Trophoblast cell (in vitro differentiated cells and primary cell): ENCODE measurements at regions not wholly inside any gene's neighbourhood (a gene's known extent, or its start where the extent isn't known, plus 50 kb on each side); places are given as distances from the start of the nearest gene placed in this dataset.

Source experiments
- DNase-seq, 2 donors: peaks; one replicate each; pipeline ENCODE4 v3.0.0-alpha.2; 2016
- H2AFZ ChIP-seq: 2 replicates; pipeline ENCODE4 v1.6.1; 2013; ENCODE audit warnings: low read length, moderate library complexity, mild to moderate bottlenecking; ENCODE audit not compliant: insufficient read depth, poor library complexity
- H2AK5ac ChIP-seq: 2 replicates; pipeline ENCODE4 v1.6.1; 2013; ENCODE audit warnings: mild to moderate bottlenecking, low read length
- H2BK120ac ChIP-seq: 2 replicates; pipeline ENCODE4 v1.6.1; 2013; ENCODE audit warnings: low read length, mild to moderate bottlenecking, moderate library complexity; ENCODE audit not compliant: insufficient read depth, poor library complexity
- H2BK12ac ChIP-seq: 2 replicates; pipeline ENCODE4 v1.6.1; 2013; ENCODE audit warnings: mild to moderate bottlenecking, low read length, moderate library complexity
- H2BK5ac ChIP-seq: 2 replicates; pipeline ENCODE4 v1.6.1; 2013; ENCODE audit warnings: low read length, low read depth, moderate library complexity, mild to moderate bottlenecking; ENCODE audit not compliant: poor library complexity
- H3K14ac ChIP-seq: 2 replicates; pipeline ENCODE4 v1.6.1; 2013; ENCODE audit warnings: mild to moderate bottlenecking, low read length
- H3K18ac ChIP-seq: 2 replicates; pipeline ENCODE4 v1.6.1; 2013; ENCODE audit warnings: mild to moderate bottlenecking, low read length
- H3K23ac ChIP-seq: 2 replicates; pipeline ENCODE4 v1.6.1; 2013; ENCODE audit warnings: low read length
- H3K27ac ChIP-seq: 2 replicates; pipeline ENCODE4 v1.5.1; 2013; ENCODE audit warnings: low read depth, mild to moderate bottlenecking, inconsistent platforms, low read length, moderate library complexity
- H3K27me3 ChIP-seq: 2 replicates; pipeline ENCODE4 v1.6.1; 2013; ENCODE audit warnings: inconsistent platforms, mild to moderate bottlenecking, low read length, moderate library complexity; ENCODE audit not compliant: insufficient read depth
- H3K36me3 ChIP-seq, 2 experiments: 1 replicate in 1 of 2; 2 replicates in 1 of 2; pipeline ENCODE4 v1.6.1; 2013; ENCODE audit warnings: low read length in 2 of 2, mild to moderate bottlenecking in 2 of 2, moderate library complexity in 1 of 2; ENCODE audit not compliant: insufficient read depth in 2 of 2, control insufficient read depth in 1 of 2
- H3K4ac ChIP-seq: 2 replicates; pipeline ENCODE4 v1.6.1; 2013; ENCODE audit warnings: low read depth, mild to moderate bottlenecking, low read length, moderate library complexity
- H3K4me1 ChIP-seq, 2 experiments: 1 replicate in 1 of 2; 2 replicates in 1 of 2; pipeline ENCODE4 v1.6.1; 2013; ENCODE audit warnings: low read length in 2 of 2, mild to moderate bottlenecking in 2 of 2, moderate library complexity in 1 of 2; ENCODE audit not compliant: insufficient read depth in 2 of 2, control insufficient read depth in 1 of 2
- H3K4me2 ChIP-seq: 2 replicates; pipeline ENCODE4 v1.6.1; 2013; ENCODE audit warnings: inconsistent platforms, mild to moderate bottlenecking, low read length, moderate library complexity
- H3K4me3 ChIP-seq: 2 replicates; pipeline ENCODE4 v1.5.1; 2013; ENCODE audit warnings: mild to moderate bottlenecking, low read depth, low read length, inconsistent platforms
- H3K79me1 ChIP-seq: one replicate; pipeline ENCODE4 v1.6.1; 2013; ENCODE audit warnings: low read length
- H3K79me2 ChIP-seq: 2 replicates; pipeline ENCODE4 v1.6.1; 2013; ENCODE audit warnings: low read length, mild to moderate bottlenecking; ENCODE audit not compliant: control insufficient read depth, insufficient read depth, poor library complexity
- H3K9ac ChIP-seq: 2 replicates; pipeline ENCODE4 v1.6.1; 2013; ENCODE audit warnings: mild to moderate bottlenecking, low read length
- H3K9me3 ChIP-seq: 2 replicates; pipeline ENCODE4 v1.6.1; 2013; ENCODE audit warnings: low read depth, mild to moderate bottlenecking, control low read depth, inconsistent platforms, low read length; ENCODE audit not compliant: insufficient read depth
- H4K12ac ChIP-seq: 2 replicates; pipeline ENCODE4 v1.6.1; 2013; ENCODE audit warnings: low read depth, mild to moderate bottlenecking, low read length, moderate library complexity
- H4K8ac ChIP-seq: 2 replicates; pipeline ENCODE4 v1.6.1; 2013; ENCODE audit warnings: low read depth, mild to moderate bottlenecking, low read length, moderate library complexity
- H4K91ac ChIP-seq: one replicate; pipeline ENCODE4 v1.6.1; 2013; ENCODE audit warnings: low read depth, mild to moderate bottlenecking, low read length, moderate library complexity
- WGBS: extraction: QIAGEN DNeasy Blood & Tissue Kit; methylation state at CpG from one replicate; pipeline ENCODE4 v1.1.7; 2013; ENCODE audit warnings: missing lambda C conversion rate; ENCODE audit not compliant: insufficient read length, insufficient coverage; ENCODE audit errors: extremely low coverage; 5-methylcytosine and 5-hydroxymethylcytosine counted together

DNA sequence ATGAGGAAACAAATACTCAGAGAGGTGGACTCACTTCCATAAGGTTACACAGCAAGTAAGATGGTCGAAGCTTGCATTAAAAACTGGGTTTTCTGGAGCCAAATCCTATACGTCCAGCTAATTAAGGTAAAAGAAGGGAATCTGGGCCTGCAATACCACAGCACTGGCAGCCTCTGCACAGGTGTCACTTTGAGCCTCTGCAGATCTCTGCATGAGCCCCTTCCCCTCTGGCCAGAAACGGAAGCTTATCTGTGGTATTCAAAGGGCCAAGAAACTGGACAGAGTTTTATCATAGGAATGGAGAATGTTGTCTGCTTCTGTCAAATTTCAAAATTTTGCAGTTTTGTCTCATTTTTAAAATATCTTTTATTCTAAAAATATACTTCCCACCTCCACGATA, 76.1 kb downstream of the OSR1 start:
- 100% methylated on average over 1 of the region's 4 CpGs for WGBS
- H3K23ac ChIP-seq = no peak overlapping the region
- H2BK12ac ChIP-seq = no peak overlapping the region
- DNase-seq = no peak
- no peaks in the 10 kb centered on the region for H3K36me3 ChIP-seq
- H3K27me3 ChIP-seq = no peaks in the 10 kb centered on the region
- H2AFZ ChIP-seq = no peak overlapping the region
- no peak overlapping the region for H3K4me3 ChIP-seq
- H3K27ac ChIP-seq = no peak overlapping the region
- H3K4ac ChIP-seq = no peak overlapping the region
- H3K14ac ChIP-seq = no peak overlapping the region
- no peak overlapping the region for H3K9ac ChIP-seq
- no peaks in the 10 kb centered on the region for H3K79me2 ChIP-seq
- no peaks in the 10 kb centered on the region for H3K79me1 ChIP-seq
- no peak overlapping the region for H2BK120ac ChIP-seq
- no peak overlapping the region for H4K8ac ChIP-seq
- peaks cover 5 to 6% of the 10 kb centered on the region in 2 experiments for H3K4me1 ChIP-seq
- no peak overlapping the region for H3K18ac ChIP-seq
- H3K9me3 ChIP-seq = no peaks in the 10 kb centered on the region
- no peak overlapping the region for H4K91ac ChIP-seq
- H2BK5ac ChIP-seq = no peak overlapping the region
- no peak overlapping the region for H4K12ac ChIP-seq
- no peak overlapping the region for H3K4me2 ChIP-seq
- H2AK5ac ChIP-seq = no peak overlapping the region

DNA sequence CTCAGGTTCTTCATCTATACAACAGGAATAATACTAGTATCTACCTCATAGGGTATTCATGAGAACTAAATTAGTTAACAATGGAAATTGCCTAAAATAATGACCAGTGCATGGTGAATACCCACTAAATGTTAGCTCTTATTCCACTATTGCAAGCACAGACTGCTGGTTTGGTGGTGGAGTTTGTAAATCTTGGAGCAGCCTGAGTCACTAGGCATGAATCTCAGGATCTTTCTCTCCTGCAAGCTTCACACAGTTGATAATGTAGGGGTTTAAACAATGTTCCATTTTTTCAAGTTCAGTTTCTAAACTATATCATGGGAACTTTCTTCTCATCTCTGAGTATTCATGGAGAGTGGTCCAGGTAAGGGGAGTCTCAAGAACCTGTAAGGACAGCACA, 84.0 kb downstream of the OSR1 start:
- Histone ChIP-seq H3K4me3 (no peak overlapping the region), H2AFZ (no peak overlapping the region), H3K4me2 (no peak overlapping the region), H3K14ac (no peak overlapping the region), H3K79me1 (no peaks in the 10 kb centered on the region), H3K4me1 (no peaks in the 10 kb centered on the region), H3K79me2 (no peaks in the 10 kb centered on the region), H4K12ac (no peak overlapping the region), H3K9me3 (no peaks in the 10 kb centered on the region), H2AK5ac (no peak overlapping the region), H3K23ac (no peak overlapping the region), H2BK5ac (no peak overlapping the region), H4K8ac (no peak overlapping the region), H3K4ac (no peak overlapping the region), H2BK120ac (no peak overlapping the region), H3K9ac (no peak overlapping the region), H3K27me3 (no peaks in the 10 kb centered on the region), H4K91ac (no peak overlapping the region), H2BK12ac (no peak overlapping the region), H3K36me3 (no peaks in the 10 kb centered on the region), H3K27ac (no peak overlapping the region), H3K18ac (no peak overlapping the region)
- no peak for DNase-seq

DNA sequence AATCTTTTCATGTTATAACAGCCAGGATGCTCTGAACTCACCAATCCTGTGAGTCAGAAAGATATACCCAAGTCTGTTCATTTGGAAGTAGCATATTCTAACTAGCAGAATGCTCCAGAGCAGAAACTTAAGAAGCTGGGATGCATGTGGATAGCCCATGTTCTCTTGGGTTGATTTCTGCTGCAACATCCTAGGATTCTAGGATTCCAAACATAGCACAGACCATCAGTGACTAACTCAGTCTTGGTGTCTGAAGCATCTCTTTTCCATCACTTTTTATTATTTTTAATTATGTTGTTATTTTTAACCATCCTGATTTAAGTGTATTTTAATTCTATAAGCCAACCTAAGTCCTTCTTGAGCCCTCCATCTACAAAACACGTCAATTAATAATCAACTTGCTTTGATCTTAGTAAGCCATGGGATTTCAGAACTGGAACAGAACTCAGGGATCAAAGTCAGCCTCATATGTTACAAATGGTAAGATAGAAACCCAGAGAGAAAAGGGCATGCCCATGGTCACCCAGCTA, 85.4 kb downstream of the OSR1 start:
- H3K9me3 ChIP-seq = no peaks in the 10 kb centered on the region
- no peak overlapping the region for H3K9ac ChIP-seq
- DNase-seq = no peak
- H2BK12ac ChIP-seq = no peak overlapping the region
- no peak overlapping the region for H2BK5ac ChIP-seq
- no peak overlapping the region for H4K12ac ChIP-seq
- no peak overlapping the region for H3K27ac ChIP-seq
- no peaks in the 10 kb centered on the region for H3K4me1 ChIP-seq
- H3K18ac ChIP-seq = no peak overlapping the region
- no peak overlapping the region for H2BK120ac ChIP-seq
- WGBS = no CpG with 5 or more reads among the region's 1 CpG
- no peak overlapping the region for H3K14ac ChIP-seq
- H4K8ac ChIP-seq = no peak overlapping the region
- no peak overlapping the region for H3K4ac ChIP-seq
- no peaks in the 10 kb centered on the region for H3K36me3 ChIP-seq
- H3K27me3 ChIP-seq = no peaks in the 10 kb centered on the region
- no peaks in the 10 kb centered on the region for H3K79me2 ChIP-seq
- H2AK5ac ChIP-seq = no peak overlapping the region
- H3K23ac ChIP-seq = no peak overlapping the region
- no peak overlapping the region for H3K4me2 ChIP-seq
- H4K91ac ChIP-seq = no peak overlapping the region
- H3K4me3 ChIP-seq = no peak overlapping the region
- no peak overlapping the region for H2AFZ ChIP-seq
- no peaks in the 10 kb centered on the region for H3K79me1 ChIP-seq

DNA sequence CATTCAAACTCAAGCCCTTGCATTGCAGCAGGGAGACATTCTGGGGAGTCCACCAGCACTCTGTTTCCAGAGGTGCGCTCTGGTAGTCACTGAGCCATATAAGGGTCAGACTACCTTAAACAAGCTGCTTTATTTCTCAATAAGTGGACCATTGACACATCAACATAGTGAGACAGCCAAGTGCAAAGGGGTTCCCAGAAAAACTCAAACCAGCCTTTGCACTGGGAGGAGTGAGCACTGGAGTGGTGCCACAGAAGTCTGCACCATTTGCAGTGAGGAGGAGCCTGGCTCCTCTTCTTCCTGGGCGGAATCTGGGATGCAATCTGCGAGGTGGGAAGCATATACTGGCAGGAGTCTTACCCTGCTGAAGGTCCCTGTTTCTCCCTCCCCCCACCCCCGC, 86.4 kb downstream of the OSR1 start:
- H2AFZ ChIP-seq = no peak overlapping the region
- H3K36me3 ChIP-seq = no peaks in the 10 kb centered on the region
- no peaks in the 10 kb centered on the region for H3K4me1 ChIP-seq
- H2AK5ac ChIP-seq = no peak overlapping the region
- H3K27me3 ChIP-seq = no peaks in the 10 kb centered on the region
- H3K79me1 ChIP-seq = no peaks in the 10 kb centered on the region
- H3K27ac ChIP-seq = no peak overlapping the region
- H3K18ac ChIP-seq = no peak overlapping the region
- H4K91ac ChIP-seq = no peak overlapping the region
- no peak overlapping the region for H4K8ac ChIP-seq
- H3K9me3 ChIP-seq = no peaks in the 10 kb centered on the region
- no peak overlapping the region for H3K14ac ChIP-seq
- H2BK12ac ChIP-seq = no peak overlapping the region
- H3K79me2 ChIP-seq = no peaks in the 10 kb centered on the region
- H3K4ac ChIP-seq = no peak overlapping the region
- no peak overlapping the region for H3K23ac ChIP-seq
- H3K9ac ChIP-seq = no peak overlapping the region
- WGBS = no CpG with 5 or more reads among the region's 4 CpGs
- H2BK120ac ChIP-seq = no peak overlapping the region
- no peak overlapping the region for H4K12ac ChIP-seq
- no peak overlapping the region for H3K4me2 ChIP-seq
- no peak for DNase-seq
- no peak overlapping the region for H3K4me3 ChIP-seq
- H2BK5ac ChIP-seq = no peak overlapping the region
